Naive thymus-derived CD8-positive, alpha-beta T cell (primary cell): ENCODE measurements at regions not wholly inside any gene's neighbourhood (a gene's known extent, or its start where the extent isn't known, plus 50 kb on each side); places are given as distances from the start of the nearest gene placed in this dataset.
"Not testable (repeated sequence)": the region's sequence is repeated elsewhere in the genome, so short reads cannot be mapped to it uniquely, and the experiment has no call there.

ENCODE experiments used
- ATAC-seq, 2 donors: fragments of 150-1000 bp; cut with Tn5 transposase in 1 of 2; sonication (Bioruptor Pico), chemical (Tn5 transposase) in 1 of 2; 1 replicate in 1 of 2; 2 replicates in 1 of 2; pipeline ENCODE4 v1.10.0; 2021; ENCODE audit warnings: mild to moderate bottlenecking in 2 of 2, moderate library complexity in 2 of 2
- POLR2A ChIA-PET: fragments of 350-600 bp; sonication (Branson Sonifier 250); formaldehyde crosslinking; loops from one replicate; lab custom pipeline; 2021; ENCODE audit warnings: antibody characterized with exemption; lab: Charles Lee
- DNase-seq, 10 donors: peaks; one replicate each; pipeline versions ENCODE4 v3.0.0 to v3.0.0-alpha.2; 2020 to 2022
- H3K27ac Mint-ChIP-seq, 10 donors: one replicate each; pipeline ENCODE4 v1.8.0; 2020 to 2022; ENCODE audit warnings: mild to moderate bottlenecking in 10 of 10, mixed read lengths in 10 of 10, moderate library complexity in 4 of 10, inconsistent platforms in 1 of 10
- H3K27me3 Mint-ChIP-seq, 5 donors: one replicate each; pipeline ENCODE4 v1.8.0; 2021 to 2022; ENCODE audit warnings: mixed read lengths in 5 of 5
- H3K36me3 Mint-ChIP-seq, 3 donors: one replicate each; pipeline ENCODE4 v1.8.0; 2020 to 2022; ENCODE audit warnings: mixed read lengths in 3 of 3, mild to moderate bottlenecking in 2 of 3, inconsistent platforms in 1 of 3
- H3K4me1 Mint-ChIP-seq, 4 donors: one replicate each; pipeline ENCODE4 v1.8.0; 2021 to 2022; ENCODE audit warnings: mixed read lengths in 4 of 4
- H3K4me3 Mint-ChIP-seq, 10 donors: one replicate each; pipeline ENCODE4 v1.8.0; 2020 to 2022; ENCODE audit warnings: mild to moderate bottlenecking in 10 of 10, mixed read lengths in 10 of 10, moderate library complexity in 6 of 10, inconsistent platforms in 1 of 10
- H3K9me3 Mint-ChIP-seq, 9 donors: one replicate each; pipeline ENCODE4 v1.8.0; 2020 to 2022; ENCODE audit warnings: mixed read lengths in 9 of 9, mild to moderate bottlenecking in 3 of 9, inconsistent platforms in 1 of 9, moderate library complexity in 1 of 9

- H3K4me1 Mint-ChIP-seq, result no peaks in the 10 kb centered on the region
- peaks cover 0 to 6% (median 0%) of the 10 kb centered on the region in 5 donors for H3K27me3 Mint-ChIP-seq
- POLR2A ChIA-PET, result no interaction called here
- DNase-seq (no peak), ATAC-seq (no peak)
- no peak overlapping the region for H3K4me3 Mint-ChIP-seq
- H3K27ac Mint-ChIP-seq, result no peak overlapping the region
- H3K9me3 Mint-ChIP-seq, result no peaks in the 10 kb centered on the region
- no peaks in the 10 kb centered on the region for H3K36me3 Mint-ChIP-seq
These were observed 145.0 kb downstream of the HRH4 start for GRCh38 chr18:24605444-24605843.

GRCh38 chr18:24609254-24609653 is 148.8 kb downstream of the HRH4 start:
- no peak for ATAC-seq
- H3K4me3 Mint-ChIP-seq, result no peak overlapping the region
- H3K9me3 Mint-ChIP-seq, result no peaks in the 10 kb centered on the region
- H3K4me1 Mint-ChIP-seq, result no peaks in the 10 kb centered on the region
- H3K27ac Mint-ChIP-seq, result no peak overlapping the region
- POLR2A ChIA-PET, result no interaction called here
- DNase-seq, result no peak
- no peaks in the 10 kb centered on the region for H3K36me3 Mint-ChIP-seq
- H3K27me3 Mint-ChIP-seq, result peaks cover 0 to 3% (median 0%) of the 10 kb centered on the region in 5 donors

GRCh38 chr18:24611075-24611474 is 150.6 kb downstream of the HRH4 start:
- Mint-ChIP-seq H3K9me3 (no peaks in the 10 kb centered on the region), H3K36me3 (no peaks in the 10 kb centered on the region), H3K4me1 (no peaks in the 10 kb centered on the region), H3K27me3 (peaks cover 0 to 3% (median 0%) of the 10 kb centered on the region in 5 donors), H3K4me3 (no peak overlapping the region), H3K27ac (no peak overlapping the region)
- ATAC-seq, result no peak
- DNase-seq, result no peak
- POLR2A ChIA-PET, result no interaction called here

GRCh38 chr18:24613896-24614640 is 153.6 kb downstream of the HRH4 start:
- H3K4me1 Mint-ChIP-seq, result no peaks in the 10 kb centered on the region
- POLR2A ChIA-PET, result no interaction called here
- H3K27ac Mint-ChIP-seq, result no peak overlapping the region
- H3K36me3 Mint-ChIP-seq, result no peaks in the 10 kb centered on the region
- no peak for ATAC-seq
- no peaks in the 10 kb centered on the region for H3K27me3 Mint-ChIP-seq
- DNase-seq, result no peak
- no peak overlapping the region for H3K4me3 Mint-ChIP-seq
- H3K9me3 Mint-ChIP-seq, result peaks cover 0 to 5% (median 0%) of the 10 kb centered on the region in 9 donors

GRCh38 chr18:24616653-24617052 is 156.2 kb downstream of the HRH4 start:
- H3K27ac Mint-ChIP-seq, result no peak overlapping the region
- POLR2A ChIA-PET, result no interaction called here
- no peaks in the 10 kb centered on the region for H3K4me1 Mint-ChIP-seq
- ATAC-seq (no peak), DNase-seq (no peak)
- H3K36me3 Mint-ChIP-seq, result no peaks in the 10 kb centered on the region
- peaks cover 0 to 5% (median 0%) of the 10 kb centered on the region in 9 donors for H3K9me3 Mint-ChIP-seq
- H3K4me3 Mint-ChIP-seq, result no peak overlapping the region
- no peaks in the 10 kb centered on the region for H3K27me3 Mint-ChIP-seq

GRCh38 chr18:24624421-24624820 is 164.0 kb downstream of the HRH4 start:
- H3K27me3 Mint-ChIP-seq, result peaks cover 0 to 13% (median 4%) of the 10 kb centered on the region in 5 donors
- H3K27ac Mint-ChIP-seq, H3K4me3 Mint-ChIP-seq, ATAC-seq, POLR2A ChIA-PET, DNase-seq, H3K4me1 Mint-ChIP-seq, H3K36me3 Mint-ChIP-seq, H3K9me3 Mint-ChIP-seq: not testable (repeated sequence)

GRCh38 chr18:24627644-24628315 is 167.3 kb downstream of the HRH4 start:
- H3K27me3 Mint-ChIP-seq, result peaks cover 2 to 27% (median 5%) of the 10 kb centered on the region in 5 donors

GRCh38 chr18:24628326-24628725 is 167.9 kb downstream of the HRH4 start:
- Mint-ChIP-seq H3K4me3 (no peak overlapping the region), H3K36me3 (no peaks in the 10 kb centered on the region), H3K4me1 (no peaks in the 10 kb centered on the region), H3K27ac (no peak overlapping the region), H3K9me3 (peaks cover 0 to 3% (median 0%) of the 10 kb centered on the region in 9 donors), H3K27me3 (peaks cover 4 to 32% (median 6%) of the 10 kb centered on the region in 5 donors)
- ATAC-seq (no peak), DNase-seq (no peak)
- POLR2A ChIA-PET, result interaction anchor here (0.6 kb wide), 1 partner anchor 154 kb away, joined by 3 read pairs; no protein-coding TSS in a partner anchor

More at GRCh38 chr18:24627644-24628315, 167.3 kb downstream of the HRH4 start:
- DNase-seq (no peak), ATAC-seq (no peak)
- H3K4me3 Mint-ChIP-seq, result no peak overlapping the region
- no peaks in the 10 kb centered on the region for H3K4me1 Mint-ChIP-seq
- H3K9me3 Mint-ChIP-seq, result peaks cover 0 to 3% (median 0%) of the 10 kb centered on the region in 9 donors
- no peak overlapping the region for H3K27ac Mint-ChIP-seq
- POLR2A ChIA-PET, result no interaction called here
- H3K36me3 Mint-ChIP-seq, result no peaks in the 10 kb centered on the region

GRCh38 chr18:24629921-24630320 is 169.5 kb downstream of the HRH4 start:
- Mint-ChIP-seq H3K9me3 (peaks cover 0 to 3% (median 0%) of the 10 kb centered on the region in 9 donors), H3K27me3 (peaks cover 4 to 35% (median 6%) of the 10 kb centered on the region in 5 donors), H3K4me1 (no peaks in the 10 kb centered on the region), H3K36me3 (no peaks in the 10 kb centered on the region), H3K4me3 (no peak overlapping the region), H3K27ac (no peak overlapping the region)
- POLR2A ChIA-PET, result no interaction called here
- DNase-seq (no peak), ATAC-seq (no peak)

GRCh38 chr18:24630346-24630880 is 170.0 kb downstream of the HRH4 start:
- Mint-ChIP-seq H3K36me3 (no peaks in the 10 kb centered on the region), H3K27me3 (peaks cover 4 to 32% (median 6%) of the 10 kb centered on the region in 5 donors), H3K4me1 (no peaks in the 10 kb centered on the region), H3K4me3 (no peak overlapping the region), H3K9me3 (peaks cover 0 to under 1% (median 0%) of the 10 kb centered on the region in 9 donors), H3K27ac (no peak overlapping the region)
- POLR2A ChIA-PET, result no interaction called here
- no peak for DNase-seq
- ATAC-seq, result no peak

- H3K27ac Mint-ChIP-seq, result no peak overlapping the region
- no peaks in the 10 kb centered on the region for H3K4me1 Mint-ChIP-seq
- POLR2A ChIA-PET, result no interaction called here
- no peaks in the 10 kb centered on the region for H3K36me3 Mint-ChIP-seq
- peaks cover 2 to 22% (median 4%) of the 10 kb centered on the region in 5 donors for H3K27me3 Mint-ChIP-seq
- H3K9me3 Mint-ChIP-seq, result no peaks in the 10 kb centered on the region
- DNase-seq (no peak), ATAC-seq (no peak)
- no peak overlapping the region for H3K4me3 Mint-ChIP-seq
These were observed 171.0 kb downstream of the HRH4 start for GRCh38 chr18:24631243-24632025.

- Mint-ChIP-seq H3K4me3 (no peak overlapping the region), H3K36me3 (no peaks in the 10 kb centered on the region), H3K9me3 (no peaks in the 10 kb centered on the region), H3K27me3 (peaks cover 2 to 21% (median 4%) of the 10 kb centered on the region in 5 donors), H3K27ac (no peak overlapping the region), H3K4me1 (no peaks in the 10 kb centered on the region)
- POLR2A ChIA-PET, result no interaction called here
- ATAC-seq (no peak), DNase-seq (no peak)
These were observed 171.9 kb downstream of the HRH4 start for GRCh38 chr18:24632158-24632988.
